GM12878 (cell line): ENCODE measurements at regions not wholly inside any gene's neighbourhood (a gene's known extent, or its start where the extent isn't known, plus 50 kb on each side); places are given as distances from the start of the nearest gene placed in this dataset.

Experiments
- ATAC-seq: fragments of 200-7000 bp; cut with Tn5 transposase; 3 replicates; pipeline ENCODE4 v1.9.1; 2020; ENCODE audit warnings: mild to moderate bottlenecking, moderate library complexity
- BruUV-seq: library from RNA; stranded (reverse); fragments of 400-500 nt; replicated peaks from 2 replicates; lab custom pipeline; 2021; lab: Mats Ljungman, UMichigan
- CTCF ChIA-PET: fragments of 300-600 bp; sonication (Branson Sonifier 250); formaldehyde crosslinking; extraction: SDS; loops from one replicate; lab custom pipeline; 2021; ENCODE audit warnings: inconsistent platforms; lab: Yijun Ruan, JAX
- POLR2A ChIA-PET: fragments of 350-600 bp; formaldehyde crosslinking; extraction: SDS; loops from one replicate; lab custom pipeline; 2021; ENCODE audit warnings: inconsistent platforms; lab: Charles Lee
- RAD21 ChIA-PET: fragments of 300-600 bp; sonication (Branson Sonifier 250); formaldehyde crosslinking; loops from one replicate; lab custom pipeline; 2023; ENCODE audit warnings: antibody characterized with exemption; ENCODE audit not compliant: unreplicated experiment; lab: Charles Lee
- SMC1A ChIA-PET: fragments of 300-600 bp; sonication (Branson Sonifier 250); formaldehyde crosslinking; loops from one replicate; lab custom pipeline; 2023; ENCODE audit not compliant: unreplicated experiment, uncharacterized antibody; lab: Charles Lee
- DNase-seq: peaks from one replicate; pipeline ENCODE4 v3.0.0-alpha.2; 2011; ENCODE audit warnings: low read depth, low spot score
- FAIRE-seq: peaks from 3 replicates; lab custom pipeline; 2011; peaks lifted over from hg19 to GRCh38; lab: Jason Lieb, UNC
- H2AFZ ChIP-seq: 2 replicates; pipeline ENCODE4 v1.6.0; 2011; ENCODE audit warnings: low read depth, low read length, control low read depth; ENCODE audit not compliant: control insufficient read depth
- H3K27ac ChIP-seq: 2 replicates; pipeline ENCODE4 v1.5.1; 2011; ENCODE audit warnings: control low read depth; ENCODE audit not compliant: control insufficient read depth, insufficient read depth
- H3K27me3 ChIP-seq, 2 experiments: replicated peaks in 1 of 2; 2 replicates each; pipeline versions ENCODE4 v1.6.0 to v1.6.1; 2011; ENCODE audit warnings: low read length in 1 of 2; ENCODE audit not compliant: control insufficient read depth in 2 of 2, insufficient read depth in 2 of 2
- H3K36me3 ChIP-seq, 2 experiments: 2 replicates each; pipeline ENCODE4 v1.5.1; 2011; ENCODE audit warnings: low read length in 1 of 2; ENCODE audit not compliant: control insufficient read depth in 2 of 2, insufficient read depth in 2 of 2
- H3K4me1 ChIP-seq: 2 replicates; pipeline ENCODE4 v1.6.1; 2011; ENCODE audit warnings: mild to moderate bottlenecking, low read length, moderate library complexity, mixed read lengths; ENCODE audit not compliant: control insufficient read depth, insufficient read depth
- H3K4me2 ChIP-seq: 2 replicates; pipeline ENCODE4 v1.6.0; 2011; ENCODE audit warnings: control low read depth; ENCODE audit not compliant: control insufficient read depth, insufficient read depth
- H3K4me3 ChIP-seq: fragments of 200-600 bp; sonication (generic); 2 replicates; pipeline ENCODE4 v1.5.1; 2016
- H3K79me2 ChIP-seq: 2 replicates; pipeline ENCODE4 v1.6.0; 2011; ENCODE audit warnings: low read length; ENCODE audit not compliant: control insufficient read depth, insufficient read depth
- H3K9ac ChIP-seq: 2 replicates; pipeline ENCODE4 v1.8.0; 2011; ENCODE audit warnings: low read length, control low read depth, mixed read lengths; ENCODE audit not compliant: control insufficient read depth, insufficient read depth
- H3K9me3 ChIP-seq: replicated peaks from 3 replicates; pipeline ENCODE4 v1.5.1; 2011; ENCODE audit warnings: mild to moderate bottlenecking, low read length; ENCODE audit not compliant: control insufficient read depth, insufficient read depth
- H4K20me1 ChIP-seq: 2 replicates; pipeline ENCODE4 v1.6.0; 2011; ENCODE audit not compliant: control insufficient read depth, insufficient read depth
- ASH2L ChIP-seq: fragments of 300-600, 200-600 bp; sonication (generic); IDR thresholded peaks from 2 replicates; pipeline ENCODE4 v1.6.1; 2017; ENCODE audit warnings: low read depth, mild to moderate bottlenecking, borderline replicate concordance
- E2F8 ChIP-seq: fragments of 450-650 bp; IDR thresholded peaks from 2 replicates; pipeline ENCODE4 v1.6.1; 2018; ENCODE audit warnings: mild to moderate bottlenecking, low read depth, moderate library complexity; ENCODE audit not compliant: partially characterized antibody
- HDGF ChIP-seq: fragments of 450-650 bp; IDR thresholded peaks from 2 replicates; pipeline ENCODE4 v1.6.1; 2016; ENCODE audit warnings: antibody characterized with exemption
- HSF1 ChIP-seq: fragments of 150-350 bp; IDR thresholded peaks from 2 replicates; pipeline ENCODE4 v1.6.1; 2014; ENCODE audit warnings: mild to moderate bottlenecking, low read depth, low read length
- MLLT1 ChIP-seq: fragments of 450-650 bp; IDR thresholded peaks from 2 replicates; pipeline ENCODE4 v1.6.1; 2016; ENCODE audit warnings: mild to moderate bottlenecking
- NBN ChIP-seq: fragments of 450-650 bp; IDR thresholded peaks from 2 replicates; pipeline ENCODE4 v1.6.1; 2016
- NRF1 ChIP-seq: conservative IDR thresholded peaks from 2 replicates; pipeline ENCODE4 v1.6.1; 2011; ENCODE audit warnings: mild to moderate bottlenecking, low read depth, low read length, improper control_type of control experiment
- PRDM15 ChIP-seq: fragments of 450-650 bp; formaldehyde crosslinking; IDR thresholded peaks from 2 replicates; pipeline ENCODE4 v1.4.0; 2020; ENCODE audit warnings: mild to moderate bottlenecking, moderate library complexity
- RB1 ChIP-seq: fragments of 450-650 bp; formaldehyde crosslinking; IDR thresholded peaks from 2 replicates; pipeline ENCODE4 v1.6.1; 2017; ENCODE audit warnings: mild to moderate bottlenecking, borderline replicate concordance
- SKIL ChIP-seq: fragments of 450-650 bp; IDR thresholded peaks from 2 replicates; pipeline ENCODE4 v1.6.1; 2017; ENCODE audit warnings: mild to moderate bottlenecking, low read depth, inconsistent platforms; ENCODE audit not compliant: poor library complexity, severe bottlenecking
- SREBF1 ChIP-seq: IDR thresholded peaks from 2 replicates; pipeline ENCODE4 v1.6.1; 2012; ENCODE audit warnings: mild to moderate bottlenecking, low read length
- SRF ChIP-seq, 2 experiments: IDR thresholded peaks; 2 replicates each; pipeline ENCODE4 v1.6.1; 2011; ENCODE audit warnings: low read depth in 2 of 2, low read length in 2 of 2, mild to moderate bottlenecking in 1 of 2, moderate library complexity in 1 of 2
- WGBS: methylation state at CpG from one replicate; pipeline ENCODE4 v1.1.6; 2016; ENCODE audit warnings: low lambda C conversion rate; ENCODE audit not compliant: insufficient replicate concordance, insufficient coverage; ENCODE audit errors: missing lambda C conversion rate; 5-methylcytosine and 5-hydroxymethylcytosine counted together
- in situ Hi-C: fragments of 300-500 bp; cut with MboI; formaldehyde crosslinking; loops from 9 replicates; pipeline ENCODE4 v1.14.3; 2018; ENCODE audit warnings: mixed read lengths
- intact Hi-C: fragments of 100-400 bp; cut with micrococcal nuclease; formaldehyde crosslinking; loops from one replicate; pipeline ENCODE4 v1.14.2; 2022; ENCODE audit not compliant: unreplicated experiment

GRCh38 chrX:116873671-116874070 is 410.9 kb upstream of the CT83 start (continued):
- TF ChIP-seq SKIL, result no peak
- no peak for TF ChIP-seq SRF (IDR thresholded peaks at IDR 0.05; ENCODE audit: low read depth in 2 of 2, low read length in 2 of 2)
- TF ChIP-seq MLLT1, result no peak
- no peak for TF ChIP-seq RB1

GRCh38 chrX:116872931-116873330 is 410.2 kb upstream of the CT83 start:
- TF ChIP-seq E2F8 (no peak), NBN (no peak), NRF1 (no peak), PRDM15 (CRISPR knock-in tag) (no peak), ASH2L (no peak), HSF1 (no peak), SREBF1 (no peak), HDGF (no peak)
- Histone ChIP-seq H3K79me2 (no peaks in the 10 kb centered on the region), H3K27me3 (no peaks in the 10 kb centered on the region), H3K9me3 (no peaks in the 10 kb centered on the region; the same call in 2 of the 3 replicates), H4K20me1 (no peaks in the 10 kb centered on the region), H3K4me1 (no peaks in the 10 kb centered on the region), H2AFZ (no peak overlapping the region), H3K4me3 (no peak overlapping the region), H3K4me2 (no peak overlapping the region), H3K27ac (no peak overlapping the region), H3K36me3 (no peaks in the 10 kb centered on the region), H3K9ac (no peak overlapping the region)
- ATAC-seq (no peak), DNase-seq (no peak), FAIRE-seq (no peak)
- WGBS, result 0% methylated on average over 1 of the region's 1 CpG
- RAD21 ChIA-PET, result no interaction called here
- CTCF ChIA-PET, result no interaction called here
- BruUV-seq, result no TSS peak
- intact Hi-C loops, result no loop called here
- SMC1A ChIA-PET, result no interaction called here
- in situ Hi-C loops, result no loop called here
- POLR2A ChIA-PET, result no interaction called here
